DOHH2 (cell line): ENCODE measurements at regions not wholly inside any gene's neighbourhood (a gene's known extent, or its start where the extent isn't known, plus 50 kb on each side); places are given as distances from the start of the nearest gene placed in this dataset.

ENCODE experiments used
- CTCF ChIP-seq: fragments of 200-600 bp; sonication (generic); IDR thresholded peaks from one replicate; pipeline ENCODE4 v1.5.1; 2014; ENCODE audit warnings: antibody characterized with exemption, mild to moderate bottlenecking, low read depth, low read length; ENCODE audit not compliant: poor library complexity, severe bottlenecking
- EZH2phosphoT487 ChIP-seq: fragments of 200-600 bp; sonication (generic); IDR thresholded peaks from 2 replicates; pipeline ENCODE4 v1.6.1; 2017; ENCODE audit warnings: borderline replicate concordance, mild to moderate bottlenecking, antibody characterized with exemption, low read length, moderate library complexity, mixed read lengths

DNA sequence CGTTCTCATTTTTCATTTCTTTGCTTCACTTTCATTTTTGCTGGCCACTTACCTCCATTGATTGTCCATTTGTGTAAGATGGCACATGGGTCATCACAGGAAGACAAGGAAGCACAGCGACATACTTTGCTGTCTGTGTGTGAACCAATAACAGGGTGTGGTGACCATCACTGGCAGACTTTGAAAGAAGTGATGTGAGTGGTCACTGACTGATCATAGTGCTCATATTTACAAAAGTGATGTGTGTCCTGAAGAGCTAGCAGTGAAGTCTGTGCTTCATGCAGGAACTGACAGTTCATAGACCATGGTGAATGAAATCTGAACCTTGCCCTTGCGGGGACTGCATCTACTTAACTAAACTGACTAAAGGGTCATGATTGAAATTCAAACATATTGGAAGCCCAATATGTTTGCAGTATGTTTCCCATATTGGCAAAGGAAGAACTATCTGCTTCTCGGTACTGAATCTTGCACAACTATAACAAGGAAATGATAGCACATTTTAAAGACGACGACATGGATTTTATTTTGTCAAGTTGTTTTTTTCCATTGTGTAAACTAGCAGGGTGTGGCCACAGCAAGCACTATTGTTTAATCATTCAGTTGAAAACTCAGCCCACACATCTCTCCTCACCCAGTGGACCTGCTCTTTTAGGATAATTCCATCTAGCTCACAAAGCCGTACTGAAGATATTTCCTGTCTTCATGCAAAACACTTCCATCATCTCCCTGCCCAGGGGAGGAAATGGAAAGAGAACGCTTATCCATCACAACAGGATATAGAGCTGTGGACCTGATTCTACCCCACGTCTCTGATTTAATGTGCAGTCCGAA lies 232.0 kb upstream of the ANKRD55 start:
- TF ChIP-seq CTCF, result no peak
- TF ChIP-seq EZH2phosphoT487, result no peak
